HG03280 (cell line): ENCODE measurements at regions not wholly inside any gene's neighbourhood (a gene's known extent, or its start where the extent isn't known, plus 50 kb on each side); places are given as distances from the start of the nearest gene placed in this dataset.

ENCODE experiments used
- ATAC-seq: cut with Tn5 transposase; IDR thresholded peaks from one replicate; pipeline ENCODE4 v1.9.1; 2021; ENCODE audit warnings: mild to moderate bottlenecking, moderate library complexity; ENCODE audit not compliant: unreplicated experiment

- no peak for ATAC-seq
These were observed 291.0 kb downstream of the BRD1 start for GRCh38 chr22:49536571-49537131.

- ATAC-seq: no peak
These were observed 292.0 kb downstream of the BRD1 start for GRCh38 chr22:49535527-49536125.

- no peak for ATAC-seq
These were observed 292.5 kb downstream of the BRD1 start for GRCh38 chr22:49535126-49535525.

GRCh38 chr22:49534386-49534785 lies 293.3 kb downstream of the BRD1 start:
- ATAC-seq: no peak

- no peak for ATAC-seq
These were observed 293.8 kb downstream of the BRD1 start for GRCh38 chr22:49533886-49534285.

- no peak for ATAC-seq
These were observed 294.5 kb downstream of the BRD1 start for GRCh38 chr22:49532869-49533802.

- no peak for ATAC-seq
These were observed 296.3 kb downstream of the BRD1 start for GRCh38 chr22:49531368-49531791.

GRCh38 chr22:49530671-49531367 lies 296.9 kb downstream of the BRD1 start:
- no peak for ATAC-seq

- ATAC-seq: no peak
These were observed 299.3 kb downstream of the BRD1 start for GRCh38 chr22:49528420-49528720.

GRCh38 chr22:49527611-49528419 lies 299.9 kb downstream of the BRD1 start:
- ATAC-seq: no peak

- no peak for ATAC-seq
These were observed 301.7 kb downstream of the BRD1 start for GRCh38 chr22:49525801-49526535.

- ATAC-seq: no peak
These were observed 302.3 kb downstream of the BRD1 start for GRCh38 chr22:49525360-49525759.

- no peak for ATAC-seq
These were observed 303.3 kb downstream of the BRD1 start for GRCh38 chr22:49524362-49524761.

- no peak for ATAC-seq
These were observed 304.2 kb downstream of the BRD1 start for GRCh38 chr22:49523374-49524008.

GRCh38 chr22:49522582-49523373 lies 304.9 kb downstream of the BRD1 start:
- no peak for ATAC-seq

- no peak for ATAC-seq
These were observed 305.9 kb downstream of the BRD1 start for GRCh38 chr22:49521787-49522224.

- ATAC-seq: no peak
These were observed 308.4 kb downstream of the BRD1 start for GRCh38 chr22:49519117-49519737.

- no peak for ATAC-seq
These were observed 309.2 kb downstream of the BRD1 start for GRCh38 chr22:49518436-49518970.
